ENCODE measurements at regions not wholly inside any gene's neighbourhood (a gene's known extent, or its start where the extent isn't known, plus 50 kb on each side); places are given as distances from the start of the nearest gene placed in this dataset.

DNA sequence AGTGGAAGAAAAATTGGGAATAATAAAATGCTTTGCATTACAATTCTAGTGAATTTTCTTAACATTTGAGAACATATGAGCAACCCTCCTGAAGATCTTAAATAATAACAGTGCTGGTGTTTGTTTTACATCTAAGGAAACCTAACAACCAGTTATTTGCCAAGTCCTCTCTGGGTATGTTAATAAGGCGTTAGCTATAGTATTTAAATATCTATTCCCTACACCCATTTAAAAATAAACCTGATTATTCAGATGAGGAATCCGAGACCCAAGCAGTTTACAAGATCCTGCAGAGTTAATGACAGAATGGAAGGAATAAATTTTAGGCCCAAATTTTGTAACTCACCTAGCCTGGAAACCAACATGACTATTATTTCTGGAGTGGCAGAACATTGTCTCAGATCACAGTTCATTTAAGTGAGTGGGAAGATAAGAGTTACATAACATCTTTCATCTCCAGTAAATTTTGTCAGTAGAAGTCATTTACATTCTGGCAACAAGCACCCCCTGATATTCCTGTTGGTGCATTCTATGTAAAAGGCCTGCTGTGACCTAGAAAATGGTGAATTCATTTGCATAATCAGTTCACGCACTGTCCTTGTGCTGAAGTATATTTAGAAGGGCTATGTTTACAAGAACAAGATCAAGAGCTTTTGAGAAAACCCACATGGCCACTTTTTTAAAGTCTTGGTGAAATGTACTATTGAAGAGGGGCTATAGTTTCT, 148.2 kb downstream of the COX7C start:
- no peak for TF ChIP-seq CTCF (IDR thresholded peaks at IDR 0.05)
- TF ChIP-seq POLR2A (IDR thresholded peaks at IDR 0.05), result no peak

Data from thyroid gland (tissue), 4 donors.